GM21723 (cell line): ENCODE measurements at regions not wholly inside any gene's neighbourhood (a gene's known extent, or its start where the extent isn't known, plus 50 kb on each side); places are given as distances from the start of the nearest gene placed in this dataset.

Source experiments
- ATAC-seq: cut with Tn5 transposase; IDR thresholded peaks from one replicate; pipeline ENCODE4 v1.9.1; 2021; ENCODE audit warnings: mild to moderate bottlenecking, moderate library complexity; ENCODE audit not compliant: unreplicated experiment

- no peak for ATAC-seq
These were observed 573.9 kb upstream of the KIRREL3 start for GRCh38 chr11:127574478-127574877.

GRCh38 chr11:127568891-127569290 is 568.3 kb upstream of the KIRREL3 start:
- no peak for ATAC-seq

DNA sequence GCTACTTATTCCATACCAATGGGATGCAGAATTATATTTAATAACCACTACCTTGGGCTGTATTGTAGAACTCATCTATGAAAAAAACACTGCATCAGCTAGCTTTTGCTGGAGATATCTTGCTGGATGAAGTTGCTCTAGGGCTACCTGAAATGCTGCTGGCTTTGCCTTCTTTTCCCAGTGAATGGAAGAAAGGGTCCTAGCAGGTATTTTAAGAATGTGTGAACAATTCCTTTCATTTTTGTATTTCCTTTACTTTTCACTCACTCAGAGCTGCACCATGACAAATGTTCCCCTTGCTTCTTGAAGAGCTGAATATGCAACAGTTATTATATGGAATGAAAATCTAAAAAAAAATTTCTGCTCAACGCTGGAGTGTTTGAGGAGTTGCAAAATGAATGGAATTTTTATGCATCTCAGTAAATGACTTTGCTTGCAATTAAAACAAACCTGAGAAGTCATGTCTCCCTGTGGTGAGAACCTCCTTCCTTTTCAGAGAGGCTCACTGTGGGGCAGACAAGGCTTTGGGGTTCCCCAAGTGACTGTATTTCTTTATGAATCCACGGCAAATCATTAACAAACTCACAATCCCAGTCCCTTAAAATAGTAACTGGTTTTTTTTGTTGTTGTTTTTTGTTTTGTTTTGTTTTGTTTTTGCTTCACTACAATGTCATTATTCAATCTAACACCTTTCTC is 566.8 kb upstream of the KIRREL3 start:
- ATAC-seq, result no peak

- no peak for ATAC-seq
These were observed 564.2 kb upstream of the KIRREL3 start for GRCh38 chr11:127564810-127565209.

GRCh38 chr11:127559978-127560377 is 559.4 kb upstream of the KIRREL3 start:
- ATAC-seq, result no peak

DNA sequence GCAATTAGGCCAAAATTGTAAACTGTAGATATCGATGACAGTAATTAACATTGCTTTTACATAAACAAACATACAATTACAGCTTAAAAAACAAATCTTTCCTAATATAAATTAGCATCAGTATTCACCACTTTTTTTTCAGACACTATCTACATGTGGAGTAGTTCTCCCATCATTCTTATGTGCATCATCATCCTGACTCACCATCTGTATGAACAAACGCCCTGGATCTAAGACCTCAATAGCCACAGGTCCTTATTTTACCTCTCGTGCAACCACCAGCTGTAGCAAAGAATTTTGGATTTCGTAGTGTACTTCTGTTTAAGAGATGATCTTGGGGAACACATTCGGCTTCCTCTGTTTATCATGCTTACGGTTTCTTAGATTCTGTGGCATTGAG is 551.9 kb upstream of the KIRREL3 start:
- no peak for ATAC-seq

DNA sequence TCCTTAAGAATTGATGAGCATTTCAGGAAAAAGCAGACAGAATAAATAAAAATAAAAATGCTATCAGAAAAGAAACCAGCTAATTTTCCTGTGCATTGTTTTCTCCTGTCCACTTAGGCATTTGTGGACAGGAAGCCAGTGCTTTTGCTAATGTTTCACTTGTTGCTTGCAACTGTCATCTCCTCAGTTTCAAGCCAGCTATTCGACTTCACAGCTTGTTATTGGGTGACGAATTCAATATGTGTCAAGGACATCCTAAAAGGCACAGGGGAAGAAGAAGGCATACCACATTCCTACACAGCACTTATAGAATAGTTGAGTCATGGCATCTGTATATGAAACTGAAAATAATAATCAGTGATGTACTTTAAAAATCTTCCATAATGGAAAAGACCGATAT is 530.6 kb upstream of the KIRREL3 start:
- no peak for ATAC-seq

- no peak for ATAC-seq
These were observed 527.7 kb upstream of the KIRREL3 start for GRCh38 chr11:127528297-127528696.

DNA sequence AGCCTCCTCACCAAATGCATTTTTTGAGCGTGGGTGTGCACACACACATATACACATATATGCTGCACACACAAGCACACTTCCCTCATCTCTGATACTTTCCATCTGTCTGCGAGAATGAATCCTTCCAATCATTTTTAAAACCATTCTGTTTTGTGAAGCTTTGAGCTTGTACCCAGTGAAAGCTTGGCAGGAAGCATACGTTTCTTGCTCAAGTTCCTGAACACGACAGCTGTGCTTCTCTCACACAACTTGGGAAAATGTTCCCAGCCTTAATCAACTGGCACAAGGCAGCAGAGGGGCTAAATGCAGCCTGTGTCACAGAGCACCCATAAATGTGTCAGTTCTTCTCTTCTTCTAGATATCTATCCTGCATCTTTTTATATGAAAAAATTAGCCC is 524.0 kb upstream of the KIRREL3 start:
- no peak for ATAC-seq

GRCh38 chr11:127521413-127521812 is 520.8 kb upstream of the KIRREL3 start:
- ATAC-seq, result no peak

GRCh38 chr11:127507851-127508250 is 507.3 kb upstream of the KIRREL3 start:
- no peak for ATAC-seq

GRCh38 chr11:127506647-127507046 is 506.1 kb upstream of the KIRREL3 start:
- no peak for ATAC-seq

GRCh38 chr11:127506126-127506525 is 505.6 kb upstream of the KIRREL3 start:
- no peak for ATAC-seq

DNA sequence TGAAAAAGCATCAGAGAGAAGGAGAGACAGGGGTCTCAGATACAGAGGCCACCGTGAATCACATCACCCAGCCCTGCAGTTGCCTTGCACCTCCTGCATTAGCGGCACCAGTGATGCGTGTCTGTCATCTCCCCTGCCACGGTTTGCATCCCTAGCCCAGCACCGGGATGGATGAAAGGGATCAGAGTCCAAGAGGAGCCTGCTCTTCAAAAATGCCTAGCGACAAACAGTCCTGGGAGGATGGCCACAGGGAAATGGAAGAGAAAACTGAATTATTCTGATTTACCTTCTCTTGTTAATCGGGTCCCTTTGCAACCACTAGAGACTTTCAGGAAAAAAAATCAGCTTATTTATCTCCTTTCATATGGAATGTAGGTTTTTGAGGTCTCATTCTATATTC is 495.6 kb upstream of the KIRREL3 start:
- no peak for ATAC-seq

GRCh38 chr11:127493330-127494022 is 492.9 kb upstream of the KIRREL3 start:
- ATAC-seq, result no peak

DNA sequence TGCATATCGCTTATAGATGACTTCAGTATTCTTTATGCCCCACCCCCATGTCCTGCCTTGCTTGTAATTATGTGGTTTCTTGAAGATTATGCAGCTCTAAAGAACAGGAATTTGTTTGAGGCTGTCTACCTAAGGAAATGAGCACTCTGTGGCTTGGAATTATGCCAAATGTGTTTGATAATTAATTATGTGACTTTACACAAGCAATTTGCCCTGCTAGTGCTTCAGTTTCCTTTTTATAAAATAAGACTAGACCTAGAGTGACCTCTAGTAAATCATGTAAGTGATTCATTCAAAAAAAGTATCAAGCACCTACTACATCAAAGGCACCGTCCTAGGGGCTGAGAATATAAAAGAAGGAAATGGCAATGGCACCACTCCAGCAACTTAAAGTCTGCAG is 491.5 kb upstream of the KIRREL3 start:
- ATAC-seq, result no peak

GRCh38 chr11:127491589-127491988 is 491.0 kb upstream of the KIRREL3 start:
- no peak for ATAC-seq

- ATAC-seq, result no peak
These were observed 490.3 kb upstream of the KIRREL3 start for GRCh38 chr11:127490896-127491295.

GRCh38 chr11:127485541-127485940 is 485.0 kb upstream of the KIRREL3 start:
- ATAC-seq, result no peak

DNA sequence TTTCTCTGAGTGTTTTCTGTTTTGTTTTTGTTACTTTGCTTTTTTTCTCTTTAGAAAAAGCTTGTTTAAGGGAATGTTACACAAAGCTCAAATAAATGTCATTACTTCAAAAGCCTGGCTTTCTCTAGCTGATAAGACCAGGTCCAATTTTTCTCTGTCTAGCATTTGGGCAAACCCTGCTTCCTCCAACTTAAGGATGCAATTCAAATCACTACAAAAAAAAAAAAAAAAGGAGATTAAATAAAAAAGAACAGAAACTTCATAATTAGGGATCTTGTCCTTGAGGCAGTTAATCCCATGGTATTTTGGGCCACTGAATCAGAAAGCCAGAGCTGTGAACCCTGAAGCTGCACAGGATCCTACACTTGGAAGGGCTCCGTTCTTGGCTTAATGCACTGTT is 480.8 kb upstream of the KIRREL3 start:
- ATAC-seq, result no peak

GRCh38 chr11:127478826-127479225 is 478.3 kb upstream of the KIRREL3 start:
- ATAC-seq, result no peak

DNA sequence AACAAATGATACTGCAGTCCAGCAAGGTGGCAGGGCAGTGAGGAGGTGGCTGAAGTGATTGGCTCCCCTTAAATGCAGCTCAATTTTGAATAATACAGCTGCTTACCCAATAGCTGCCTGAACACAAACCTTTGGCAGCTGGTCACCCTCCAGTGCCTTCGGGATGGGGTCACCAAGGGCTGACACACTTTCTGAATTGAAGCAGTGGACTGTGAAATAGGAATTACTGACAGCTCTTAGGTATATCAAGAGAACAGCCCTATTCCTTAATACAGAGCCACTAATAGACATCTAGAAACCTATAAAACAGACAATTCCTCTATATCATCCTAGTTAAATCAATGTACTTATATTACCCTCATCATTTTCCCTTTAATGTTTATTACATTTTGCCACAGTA is 474.2 kb upstream of the KIRREL3 start:
- no peak for ATAC-seq

DNA sequence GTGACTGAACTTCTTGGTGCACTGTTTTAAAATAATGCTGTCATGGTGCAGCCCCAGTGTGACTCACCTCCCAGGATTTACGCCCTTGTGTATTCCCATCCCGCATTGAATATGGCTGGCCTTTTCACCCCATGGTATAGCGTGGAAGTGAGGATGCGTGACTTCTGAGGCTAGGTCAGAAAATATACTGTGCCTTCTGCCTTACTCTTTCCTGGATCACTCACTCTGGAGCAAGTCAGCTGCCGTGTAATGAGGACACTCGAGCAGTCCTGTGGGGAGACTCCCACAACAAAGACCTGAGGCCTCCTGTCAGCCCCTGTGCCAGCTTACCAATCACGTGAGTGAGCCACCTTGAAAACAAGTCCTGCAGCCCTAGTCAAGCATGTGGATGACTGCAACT is 471.9 kb upstream of the KIRREL3 start:
- ATAC-seq, result no peak
